IMR-90 (cell line): ENCODE measurements at regions not wholly inside any gene's neighbourhood (a gene's known extent, or its start where the extent isn't known, plus 50 kb on each side); places are given as distances from the start of the nearest gene placed in this dataset.

Experiments
- ATAC-seq: fragments of 200-7000 bp; cut with Tn5 transposase; 2 replicates; pipeline ENCODE4 v1.9.1; 2020; ENCODE audit warnings: low read depth, mild to moderate bottlenecking, moderate library complexity
- BruUV-seq: library from RNA; stranded (reverse); fragments of 400-500 nt; replicated peaks from 2 replicates; lab custom pipeline; 2021; lab: Mats Ljungman, UMichigan
- CTCF ChIA-PET: fragments of 300-600 bp; formaldehyde crosslinking; extraction: SDS; loops from one replicate; lab custom pipeline; 2021; ENCODE audit warnings: antibody characterized with exemption; lab: Yijun Ruan, JAX
- POLR2A ChIA-PET: fragments of 300-600 bp; sonication (Branson Sonifier 250); formaldehyde crosslinking; loops from one replicate; lab custom pipeline; 2022; ENCODE audit warnings: antibody characterized with exemption; ENCODE audit not compliant: unreplicated experiment; lab: Charles Lee
- DNase-seq: peaks from one replicate; pipeline ENCODE4 v3.0.0; 2013
- H2AFZ ChIP-seq: replicated peaks from 2 replicates; pipeline ENCODE3; 2013; ENCODE audit warnings: low read length, mild to moderate bottlenecking; ENCODE audit not compliant: poor library complexity
- H2AK5ac ChIP-seq: 2 replicates; pipeline ENCODE4 v1.6.1; 2013; ENCODE audit warnings: low read depth, low read length, inconsistent platforms
- H2AK9ac ChIP-seq: replicated peaks from 2 replicates; pipeline ENCODE3; 2013; ENCODE audit warnings: mild to moderate bottlenecking, low read depth, low read length, moderate library complexity; ENCODE audit not compliant: poor library complexity
- H2BK120ac ChIP-seq: 2 replicates; pipeline ENCODE4 v1.6.1; 2013; ENCODE audit warnings: low read depth, low read length, inconsistent platforms
- H2BK15ac ChIP-seq: 3 replicates; pipeline ENCODE4 v1.6.1; 2013; ENCODE audit warnings: low read depth, low read length, inconsistent platforms
- H2BK20ac ChIP-seq: 2 replicates; pipeline ENCODE4 v1.6.1; 2013; ENCODE audit warnings: low read depth, mild to moderate bottlenecking, inconsistent platforms, low read length, moderate library complexity
- H2BK5ac ChIP-seq: 2 replicates; pipeline ENCODE4 v1.6.1; 2013; ENCODE audit warnings: mild to moderate bottlenecking, low read depth, low read length, inconsistent platforms; ENCODE audit not compliant: poor library complexity, severe bottlenecking
- H3K14ac ChIP-seq: replicated peaks from 2 replicates; pipeline ENCODE4 v1.6.1; 2013; ENCODE audit warnings: low read depth, low read length, inconsistent platforms
- H3K18ac ChIP-seq: 2 replicates; pipeline ENCODE4 v1.6.1; 2013; ENCODE audit warnings: low read depth, low read length, control low read depth
- H3K23ac ChIP-seq: 2 replicates; pipeline ENCODE4 v1.6.1; 2013; ENCODE audit warnings: low read depth, low read length, inconsistent platforms
- H3K27ac ChIP-seq: 2 replicates; pipeline ENCODE4 v1.5.1; 2013; ENCODE audit warnings: mild to moderate bottlenecking, control low read depth, low read length; ENCODE audit not compliant: insufficient read depth
- H3K27me3 ChIP-seq: 2 replicates; pipeline ENCODE4 v1.6.1; 2013; ENCODE audit warnings: low read length; ENCODE audit not compliant: control insufficient read depth, insufficient read depth
- H3K36me3 ChIP-seq: 2 replicates; pipeline ENCODE4 v1.6.1; 2013; ENCODE audit warnings: low read length, mixed read lengths; ENCODE audit not compliant: control insufficient read depth, insufficient read depth
- H3K4ac ChIP-seq: 2 replicates; pipeline ENCODE4 v1.6.1; 2013; ENCODE audit warnings: low read depth, low read length, inconsistent platforms
- H3K4me1 ChIP-seq: 2 replicates; pipeline ENCODE4 v1.6.1; 2013; ENCODE audit warnings: low read length, mixed read lengths; ENCODE audit not compliant: control insufficient read depth, insufficient read depth
- H3K4me2 ChIP-seq: 2 replicates; pipeline ENCODE4 v1.6.1; 2013; ENCODE audit warnings: low read depth, mild to moderate bottlenecking, control low read depth, low read length, moderate library complexity
- H3K4me3 ChIP-seq: 2 replicates; pipeline ENCODE4 v1.5.1; 2013; ENCODE audit warnings: low read depth, mild to moderate bottlenecking, control low read depth, low read length, moderate library complexity; ENCODE audit not compliant: insufficient read depth
- H3K56ac ChIP-seq: 2 replicates; pipeline ENCODE4 v1.6.1; 2013; ENCODE audit warnings: low read length, inconsistent platforms; ENCODE audit not compliant: insufficient read depth; ENCODE audit errors: extremely low read depth
- H3K79me1 ChIP-seq, 2 experiments: 2 replicates each; pipeline ENCODE4 v1.6.1; 2013; ENCODE audit warnings: low read length in 2 of 2, inconsistent platforms in 1 of 2, low read depth in 1 of 2
- H3K9ac ChIP-seq: 2 replicates; pipeline ENCODE4 v1.6.1; 2013; ENCODE audit warnings: low read depth, low read length, control low read depth
- H3K9me1 ChIP-seq: 2 replicates; pipeline ENCODE4 v1.6.1; 2013; ENCODE audit warnings: low read length, inconsistent platforms; ENCODE audit not compliant: insufficient read depth
- H3K9me3 ChIP-seq: 2 replicates; pipeline ENCODE4 v1.6.1; 2013; ENCODE audit warnings: low read length; ENCODE audit not compliant: control insufficient read depth, insufficient read depth
- H4K20me1 ChIP-seq: 2 replicates; pipeline ENCODE4 v1.6.1; 2013; ENCODE audit warnings: low read length, inconsistent platforms; ENCODE audit not compliant: insufficient read depth
- H4K5ac ChIP-seq: 2 replicates; pipeline ENCODE4 v1.6.1; 2013; ENCODE audit warnings: mild to moderate bottlenecking, low read depth, low read length, control low read depth
- H4K8ac ChIP-seq, 2 experiments: 2 replicates each; pipeline ENCODE4 v1.6.1; 2013; ENCODE audit warnings: low read depth in 2 of 2, low read length in 2 of 2, control low read depth in 1 of 2, inconsistent platforms in 1 of 2
- H4K91ac ChIP-seq: 2 replicates; pipeline ENCODE4 v1.6.1; 2013; ENCODE audit warnings: low read depth, low read length, inconsistent platforms; ENCODE audit not compliant: insufficient read depth
- BHLHE40 ChIP-seq: fragments of 150-350 bp; IDR thresholded peaks from 2 replicates; pipeline ENCODE4 v1.6.1; 2016; ENCODE audit warnings: mild to moderate bottlenecking, low read depth, low read length
- CEBPB ChIP-seq: IDR thresholded peaks from 2 replicates; pipeline ENCODE4 v1.6.1; 2012; ENCODE audit warnings: low read depth, low read length, improper control_type of control experiment
- CHD1 ChIP-seq: IDR thresholded peaks from 2 replicates; pipeline ENCODE4 v1.6.1; 2012; ENCODE audit warnings: low read depth, low read length, improper control_type of control experiment
- MAFK ChIP-seq: IDR thresholded peaks from 2 replicates; pipeline ENCODE4 v1.6.1; 2012; ENCODE audit warnings: low read depth, low read length, improper control_type of control experiment
- MAZ ChIP-seq: IDR thresholded peaks from 2 replicates; pipeline ENCODE4 v1.6.1; 2012; ENCODE audit warnings: low read depth, mild to moderate bottlenecking, low read length, improper control_type of control experiment, moderate library complexity, borderline replicate concordance
- MXI1 ChIP-seq: IDR thresholded peaks from 2 replicates; pipeline ENCODE4 v1.6.1; 2012; ENCODE audit warnings: low read depth, mild to moderate bottlenecking, low read length, moderate library complexity, borderline replicate concordance
- NFE2L2 ChIP-seq: fragments of 150-350 bp; IDR thresholded peaks from 2 replicates; pipeline ENCODE4 v1.6.1; 2016; ENCODE audit warnings: low read depth, mild to moderate bottlenecking, low read length
- RAD21 ChIP-seq: IDR thresholded peaks from 2 replicates; pipeline ENCODE4 v1.6.1; 2012; ENCODE audit warnings: low read length, improper control_type of control experiment
- RCOR1 ChIP-seq: IDR thresholded peaks from 2 replicates; pipeline ENCODE4 v1.6.1; 2012; ENCODE audit warnings: mild to moderate bottlenecking, low read length, improper control_type of control experiment; ENCODE audit not compliant: insufficient replicate concordance
- whole genome bisulfite sequencing, 2 experiments: methylation state at CpG; one replicate each; pipeline versions ENCODE4 v1.1.5 to v1.1.7; 2013; ENCODE audit warnings: missing lambda C conversion rate in 2 of 2; ENCODE audit not compliant: insufficient read length in 1 of 2; ENCODE audit errors: extremely low coverage in 2 of 2; 5-methylcytosine and 5-hydroxymethylcytosine counted together
- dilution Hi-C: fragments of 300-500 bp; cut with HindIII; formaldehyde crosslinking; loops from one replicate; pipeline ENCODE4 v1.14.3; 2018; ENCODE audit warnings: low sequenced_read_pairs; ENCODE audit not compliant: unreplicated experiment
- in situ Hi-C: fragments of 300-500 bp; cut with MboI; formaldehyde crosslinking; loops from 3 replicates; pipeline ENCODE4 v1.14.3; 2019; ENCODE audit warnings: low sequenced_read_pairs, inconsistent platforms, mixed read lengths
- intact Hi-C: fragments of 100-400 bp; cut with micrococcal nuclease; formaldehyde crosslinking; loops from 2 replicates; pipeline ENCODE4 v1.10.0; 2022
- TF ChIP-seq, protein P1 (sequence below): fragments of 150-350 bp; IDR thresholded peaks from 2 replicates; pipeline ENCODE4 v1.6.1; 2016; ENCODE audit warnings: low read depth, mild to moderate bottlenecking, low read length, moderate library complexity, borderline replicate concordance
- TF ChIP-seq, protein P2 (sequence below): conservative IDR thresholded peaks from 2 replicates; pipeline ENCODE4 v1.5.1; 2012; ENCODE audit warnings: mild to moderate bottlenecking, low read depth, low read length, improper control_type of control experiment

DNA sequence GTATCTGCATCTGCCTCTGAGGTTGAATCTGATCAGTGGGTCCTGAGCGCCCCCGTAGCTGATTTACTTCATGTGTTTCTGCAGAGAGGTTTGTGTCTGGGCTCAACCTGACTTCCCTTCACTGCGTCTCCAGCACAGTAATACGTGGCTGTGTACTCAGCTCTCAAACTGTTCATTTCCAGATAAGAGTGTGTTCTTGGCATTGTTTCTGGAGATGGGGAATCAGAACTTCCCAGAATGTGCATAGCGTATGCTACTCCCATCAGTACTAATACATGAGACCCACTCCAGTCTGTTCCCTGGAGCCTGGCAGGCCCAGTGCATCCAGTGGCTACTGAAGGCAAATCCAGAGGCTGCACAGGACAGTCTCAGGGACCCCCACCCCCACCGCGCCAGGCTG, 1297.2 kb downstream of the TMEM121 start:
- TF ChIP-seq MAZ (no peak), NFE2L2 (no peak), MXI1 (no peak), MAFK (no peak), CEBPB (no peak), RAD21 (no peak), BHLHE40 (no peak), CHD1 (no peak), RCOR1 (no peak)
- TF ChIP-seq, protein P1, sequence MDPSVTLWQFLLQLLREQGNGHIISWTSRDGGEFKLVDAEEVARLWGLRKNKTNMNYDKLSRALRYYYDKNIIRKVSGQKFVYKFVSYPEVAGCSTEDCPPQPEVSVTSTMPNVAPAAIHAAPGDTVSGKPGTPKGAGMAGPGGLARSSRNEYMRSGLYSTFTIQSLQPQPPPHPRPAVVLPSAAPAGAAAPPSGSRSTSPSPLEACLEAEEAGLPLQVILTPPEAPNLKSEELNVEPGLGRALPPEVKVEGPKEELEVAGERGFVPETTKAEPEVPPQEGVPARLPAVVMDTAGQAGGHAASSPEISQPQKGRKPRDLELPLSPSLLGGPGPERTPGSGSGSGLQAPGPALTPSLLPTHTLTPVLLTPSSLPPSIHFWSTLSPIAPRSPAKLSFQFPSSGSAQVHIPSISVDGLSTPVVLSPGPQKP = no peak
- TF ChIP-seq, protein P2, sequence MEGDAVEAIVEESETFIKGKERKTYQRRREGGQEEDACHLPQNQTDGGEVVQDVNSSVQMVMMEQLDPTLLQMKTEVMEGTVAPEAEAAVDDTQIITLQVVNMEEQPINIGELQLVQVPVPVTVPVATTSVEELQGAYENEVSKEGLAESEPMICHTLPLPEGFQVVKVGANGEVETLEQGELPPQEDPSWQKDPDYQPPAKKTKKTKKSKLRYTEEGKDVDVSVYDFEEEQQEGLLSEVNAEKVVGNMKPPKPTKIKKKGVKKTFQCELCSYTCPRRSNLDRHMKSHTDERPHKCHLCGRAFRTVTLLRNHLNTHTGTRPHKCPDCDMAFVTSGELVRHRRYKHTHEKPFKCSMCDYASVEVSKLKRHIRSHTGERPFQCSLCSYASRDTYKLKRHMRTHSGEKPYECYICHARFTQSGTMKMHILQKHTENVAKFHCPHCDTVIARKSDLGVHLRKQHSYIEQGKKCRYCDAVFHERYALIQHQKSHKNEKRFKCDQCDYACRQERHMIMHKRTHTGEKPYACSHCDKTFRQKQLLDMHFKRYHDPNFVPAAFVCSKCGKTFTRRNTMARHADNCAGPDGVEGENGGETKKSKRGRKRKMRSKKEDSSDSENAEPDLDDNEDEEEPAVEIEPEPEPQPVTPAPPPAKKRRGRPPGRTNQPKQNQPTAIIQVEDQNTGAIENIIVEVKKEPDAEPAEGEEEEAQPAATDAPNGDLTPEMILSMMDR = no peak
- no peaks in the 10 kb centered on the region for H3K9me1 ChIP-seq
- in situ Hi-C loops = no loop called here
- no peak overlapping the region for H3K4ac ChIP-seq
- ATAC-seq (no peak), DNase-seq (no peak)
- no TSS peak for BruUV-seq
- no peak overlapping the region for H2BK5ac ChIP-seq
- POLR2A ChIA-PET = no interaction called here
- no peak overlapping the region for H2AK9ac ChIP-seq
- no peaks in the 10 kb centered on the region for H3K36me3 ChIP-seq
- no peak overlapping the region for H3K4me3 ChIP-seq
- H3K4me1 ChIP-seq = no peaks in the 10 kb centered on the region
- H3K79me1 ChIP-seq = no peaks in the 10 kb centered on the region
- CTCF ChIA-PET = no interaction called here
- WGBS, 2 experiments = no CpG with 5 or more reads among the region's 7 CpGs
- H3K23ac ChIP-seq = no peak overlapping the region
- no peak overlapping the region for H2BK20ac ChIP-seq
- H4K5ac ChIP-seq = no peak overlapping the region
- no peak overlapping the region for H3K18ac ChIP-seq
- H3K14ac ChIP-seq = no peak overlapping the region
- H3K9ac ChIP-seq = no peak overlapping the region
- H3K9me3 ChIP-seq = peaks cover 15% of the 10 kb centered on the region
- H3K56ac ChIP-seq = no peak overlapping the region
- H2AFZ ChIP-seq = no peak overlapping the region
- H4K8ac ChIP-seq = no peak overlapping the region
- H4K91ac ChIP-seq = no peak overlapping the region
- no peaks in the 10 kb centered on the region for H3K27me3 ChIP-seq
- intact Hi-C loops = no loop called here
- dilution Hi-C loops = no loop called here
- no peak overlapping the region for H2BK15ac ChIP-seq
- no peak overlapping the region for H3K27ac ChIP-seq
- H4K20me1 ChIP-seq = no peaks in the 10 kb centered on the region
- H2BK120ac ChIP-seq = no peak overlapping the region
- no peak overlapping the region for H3K4me2 ChIP-seq
- H2AK5ac ChIP-seq = no peak overlapping the region
